NCI-H446 treated with DMSO at 0.1 percent for 48 hours (cell line): ENCODE measurements at regions not wholly inside any gene's neighbourhood (a gene's known extent, or its start where the extent isn't known, plus 50 kb on each side); places are given as distances from the start of the nearest gene placed in this dataset.

Source experiments
- DNase-seq: peaks from one replicate; lab custom pipeline; 2025; lab: John Stamatoyannopoulos, UW

DNA sequence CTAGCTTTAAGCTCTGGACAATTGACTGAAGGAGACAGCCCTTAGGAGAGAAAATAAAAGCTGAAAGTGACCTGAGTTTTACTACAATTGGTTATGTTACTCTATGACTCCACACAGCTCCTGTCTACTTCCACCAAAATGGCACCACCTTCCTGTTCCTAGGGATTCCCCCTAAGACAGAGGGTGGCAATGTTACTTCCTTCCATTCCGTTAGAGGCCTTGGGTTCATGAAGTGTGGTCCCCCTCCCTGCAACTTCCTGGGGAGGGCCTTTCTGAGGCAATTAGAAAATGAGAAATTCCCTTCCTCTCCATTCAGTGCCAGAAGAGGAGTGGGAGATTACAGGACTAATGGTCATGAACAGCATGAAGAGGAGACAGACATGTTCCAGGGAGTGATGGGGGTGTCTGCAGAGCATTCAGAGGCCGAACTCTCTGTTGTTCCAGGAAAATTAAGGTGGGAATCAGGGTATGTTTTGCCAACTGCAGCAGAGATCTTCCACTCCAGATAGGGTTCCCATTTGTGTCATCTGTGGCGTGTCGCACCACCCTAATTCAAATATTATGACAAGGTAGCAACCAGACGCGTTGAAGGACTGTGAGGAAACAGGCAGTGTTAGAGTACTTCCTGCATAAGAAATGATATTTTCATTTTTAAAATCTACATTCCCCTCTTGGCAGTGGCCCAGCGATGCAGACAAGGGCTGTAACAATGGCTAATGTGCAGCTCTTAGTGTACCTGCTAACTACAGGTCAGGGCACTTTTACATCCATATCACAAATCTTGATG lies 53.1 kb upstream of the TRIM67 start:
- no peak for DNase-seq

DNA sequence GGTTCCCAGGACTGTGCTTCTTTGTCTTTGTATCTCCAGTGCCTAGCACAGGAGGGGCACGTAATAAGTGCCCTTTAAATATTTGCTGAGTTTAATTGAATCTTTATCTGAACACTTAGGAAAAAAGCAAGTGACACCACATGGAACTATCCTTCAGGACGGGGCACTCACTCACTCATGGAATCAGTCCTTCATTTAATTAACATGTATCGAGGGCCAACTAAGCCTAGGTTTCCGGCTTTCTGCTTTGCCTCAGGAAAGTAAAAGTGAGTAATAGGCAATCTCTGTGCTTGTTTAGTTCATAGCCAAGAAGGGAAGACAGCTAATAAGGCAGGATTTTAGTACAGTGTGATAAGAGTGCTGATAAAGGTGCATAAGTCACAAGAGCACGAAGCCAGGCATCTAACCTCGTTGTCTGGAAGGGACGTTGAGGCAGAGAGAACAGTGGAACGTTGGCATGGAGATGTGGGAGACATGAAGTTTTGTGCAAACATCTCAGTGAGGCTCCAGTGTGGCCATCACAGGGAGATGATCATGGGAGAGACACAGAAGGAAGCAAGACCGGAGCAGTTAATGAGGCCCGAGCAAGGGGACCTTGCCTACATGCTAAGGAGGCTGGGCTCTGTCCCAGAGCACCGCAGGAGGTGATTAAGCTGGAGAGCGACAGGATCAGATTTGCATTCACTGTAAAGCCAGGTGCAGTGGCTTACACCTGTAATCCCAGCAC lies 54.1 kb upstream of the TRIM67 start:
- no peak for DNase-seq

DNA sequence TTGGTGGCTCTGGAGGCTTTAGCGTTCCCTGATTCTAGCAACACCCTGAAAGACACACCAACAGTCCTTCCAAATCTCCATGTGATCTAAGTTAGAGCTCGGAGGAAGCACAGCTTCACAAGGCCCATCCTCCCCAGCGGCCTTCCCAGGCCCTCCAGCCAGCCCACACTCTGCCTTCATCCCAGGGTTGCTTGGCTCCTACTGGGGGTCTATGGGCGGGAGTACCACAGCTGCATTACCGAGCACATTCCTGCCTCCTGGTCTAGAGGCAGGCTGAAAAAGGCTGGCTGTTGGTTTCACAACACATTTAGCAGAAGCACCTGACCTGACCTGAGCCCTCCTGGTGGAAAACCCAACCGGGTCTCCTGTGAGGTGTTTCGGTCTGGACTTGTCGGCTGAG lies 54.7 kb upstream of the TRIM67 start:
- DNase-seq, result no peak

DNA sequence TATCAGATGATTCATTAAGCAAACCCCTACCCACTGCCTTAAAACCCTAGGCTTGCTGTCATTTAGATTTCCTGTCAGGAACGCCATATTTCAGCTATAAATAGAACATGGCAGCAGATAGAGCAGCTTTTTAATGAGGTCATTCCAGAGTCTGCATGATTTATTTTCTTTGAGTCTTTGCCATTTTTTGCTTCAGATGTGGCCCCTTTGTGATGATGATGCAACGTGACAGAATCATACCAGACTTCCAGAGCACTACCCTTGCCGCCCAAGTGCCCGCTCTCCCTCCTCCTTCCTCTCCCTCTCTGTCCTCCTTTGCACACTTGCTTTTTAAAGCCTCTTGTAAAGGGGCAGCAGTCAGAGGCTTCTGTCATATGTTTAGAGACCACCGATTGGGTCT lies 55.5 kb upstream of the TRIM67 start:
- DNase-seq, result peak; percentile 69

DNA sequence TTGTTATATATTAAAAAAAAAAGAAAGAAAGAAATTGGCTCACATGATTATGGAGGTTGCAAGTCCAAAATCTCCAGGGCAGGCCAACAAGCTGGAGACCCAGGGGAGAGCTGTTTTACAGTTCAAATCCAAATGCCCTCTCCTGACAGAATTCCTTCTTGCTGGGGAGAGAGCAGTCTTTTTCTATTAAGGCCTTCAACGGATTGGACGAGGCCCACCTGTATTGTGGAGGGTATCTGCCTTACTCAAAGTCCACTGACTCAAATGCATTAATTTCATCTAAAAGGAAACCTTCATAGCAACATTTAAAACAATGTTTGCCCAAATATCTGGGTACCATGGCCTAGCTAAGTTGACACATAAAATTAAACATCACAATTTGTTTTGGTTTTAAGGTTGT lies 56.9 kb upstream of the TRIM67 start:
- no peak for DNase-seq

DNA sequence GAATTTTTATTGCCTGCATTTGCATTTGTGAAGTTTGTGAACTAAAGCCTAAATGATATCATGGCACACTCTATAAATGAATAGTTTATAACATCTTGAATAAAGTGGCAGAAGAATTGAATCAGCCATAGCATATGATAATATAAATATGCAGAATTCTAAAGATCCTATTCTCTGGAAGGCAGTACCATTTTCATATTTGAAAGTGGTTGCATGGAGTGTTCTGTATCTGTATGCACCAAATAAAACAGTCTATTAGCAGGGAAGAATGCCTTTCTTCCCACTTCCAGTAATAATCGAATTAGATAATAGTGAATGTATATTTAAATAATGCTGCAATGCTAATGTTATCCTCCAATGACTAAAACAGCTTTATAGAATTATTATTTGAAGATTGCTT lies 57.9 kb upstream of the TRIM67 start:
- DNase-seq, result no peak

DNA sequence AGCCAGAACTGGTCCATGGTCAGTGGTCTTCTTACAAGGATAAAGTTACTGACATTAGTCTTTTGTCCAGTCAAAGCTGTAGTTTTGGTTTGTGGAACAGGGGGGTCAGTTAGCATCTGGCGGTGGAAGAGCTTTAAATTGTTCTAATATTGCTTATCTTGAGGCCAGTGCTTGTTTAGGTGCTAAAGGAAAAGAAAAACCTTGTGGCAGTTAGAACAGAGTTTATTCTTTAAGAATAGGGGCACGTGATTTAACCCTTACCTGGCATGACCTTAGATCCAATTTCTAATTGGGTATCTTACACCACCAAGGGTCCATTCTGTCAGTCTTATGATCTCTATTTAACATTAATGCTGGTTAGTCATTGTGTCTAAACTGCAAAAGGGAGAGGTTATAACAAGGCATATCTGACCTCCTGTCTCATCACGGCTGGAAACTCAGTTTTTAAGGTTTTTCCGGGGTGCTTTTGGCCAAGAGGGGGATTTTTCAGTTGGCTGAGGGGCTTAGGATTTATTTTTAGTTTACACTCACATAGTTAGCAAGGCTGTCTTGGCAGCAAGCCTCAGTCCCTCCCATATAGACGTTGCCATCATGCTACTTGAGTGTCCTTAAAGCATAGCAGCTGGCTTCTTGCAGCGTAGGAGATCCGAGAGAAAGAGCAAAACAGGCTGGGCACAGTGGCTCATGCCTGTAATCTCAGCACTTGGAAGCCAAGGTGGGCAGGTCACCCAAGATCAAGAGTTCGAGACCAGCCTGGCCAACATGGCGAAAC lies 60.1 kb upstream of the FAM89A start:
- DNase-seq, result no peak

DNA sequence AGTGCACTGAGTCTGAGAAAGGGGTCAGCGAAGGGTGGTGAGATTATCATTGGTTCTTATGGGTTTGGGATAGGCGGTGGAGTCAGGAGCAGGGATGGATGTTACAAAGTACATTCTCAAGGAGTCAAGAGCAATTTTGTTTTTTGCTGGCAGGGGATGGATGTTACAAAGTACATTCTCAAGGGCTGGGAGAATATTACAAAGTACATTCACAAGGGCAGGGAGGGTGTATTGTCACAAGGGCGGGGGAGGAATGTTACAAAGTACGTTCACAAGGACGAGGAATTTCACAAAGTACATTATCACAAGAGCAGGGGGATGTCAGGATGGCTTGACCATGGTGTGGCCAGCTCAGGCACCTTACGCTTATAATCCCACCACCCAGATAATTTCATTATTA lies 59.3 kb upstream of the FAM89A start:
- no peak for DNase-seq

DNA sequence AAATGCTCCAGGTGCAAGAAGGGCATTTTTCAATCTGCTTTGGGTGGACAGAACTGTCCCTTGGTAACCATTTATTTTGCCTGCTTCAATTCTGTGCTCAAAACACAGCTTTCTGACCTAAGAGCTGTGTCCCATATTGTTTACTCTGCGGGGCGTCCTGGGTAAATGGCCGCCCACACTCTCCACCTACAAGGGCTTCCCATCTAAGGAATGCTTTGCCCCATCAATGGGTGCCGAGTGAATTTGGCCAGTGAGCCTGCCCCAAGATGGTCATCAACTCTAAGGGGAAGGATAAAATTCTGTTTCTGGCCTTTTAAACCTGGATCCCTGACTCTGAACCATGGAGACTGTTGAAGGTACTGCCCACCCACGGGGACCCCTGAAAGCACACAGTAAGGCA lies 55.5 kb upstream of the FAM89A start:
- no peak for DNase-seq

DNA sequence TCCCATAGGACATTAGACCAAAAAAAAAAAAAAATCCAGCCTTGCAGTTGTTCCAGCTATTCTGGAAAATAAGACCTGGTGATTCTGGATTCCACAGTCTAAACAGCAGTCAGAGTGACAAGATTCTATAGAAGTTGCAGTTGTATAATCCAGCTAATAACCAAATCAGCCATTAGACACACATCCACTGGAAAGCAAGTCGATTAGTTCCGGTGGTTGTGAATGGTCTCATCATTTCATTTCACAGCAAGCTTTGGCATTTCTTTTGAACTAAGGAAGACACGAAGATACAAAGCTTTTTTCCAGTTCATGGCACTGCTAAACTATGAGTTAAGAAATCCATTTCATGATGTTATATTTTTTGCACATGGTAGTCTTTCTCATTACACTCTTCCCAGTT lies 54.4 kb upstream of the FAM89A start:
- DNase-seq, result no peak

DNA sequence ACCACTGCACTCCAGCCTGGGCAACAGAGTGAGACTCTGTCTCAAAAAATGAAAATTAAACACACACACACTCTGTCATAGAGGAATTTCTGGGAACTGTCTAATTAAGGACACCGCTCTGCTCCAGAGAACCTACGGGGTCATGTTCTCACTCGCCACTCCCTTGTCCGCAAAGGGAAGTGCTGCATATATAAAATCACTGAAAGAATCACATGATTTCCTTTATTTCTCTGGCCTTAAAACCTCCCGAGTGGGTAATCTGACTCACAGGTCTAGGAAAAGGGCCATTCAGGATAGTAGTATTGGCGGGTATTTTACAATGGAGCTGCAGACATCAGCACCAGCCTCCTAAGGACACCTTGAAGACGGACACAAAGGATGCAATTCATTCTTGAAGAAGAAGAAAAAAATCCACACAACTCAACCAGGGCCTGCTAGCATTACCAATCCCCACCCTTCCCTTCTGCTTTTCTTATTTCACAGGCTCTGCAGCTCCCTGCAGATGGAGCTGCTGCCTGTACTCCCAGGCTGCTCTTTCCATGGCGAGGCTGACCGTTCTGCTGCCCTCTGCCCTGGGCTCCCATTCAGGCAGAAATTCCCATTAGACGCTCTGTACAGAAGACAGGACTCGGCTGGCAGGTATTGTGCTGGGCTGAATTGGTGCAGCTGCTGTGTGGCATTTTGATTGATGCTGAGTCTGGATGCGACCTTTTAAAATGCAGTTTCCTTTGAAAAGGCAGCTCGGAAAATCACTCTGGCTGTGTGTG lies 53.3 kb upstream of the FAM89A start:
- no peak for DNase-seq

DNA sequence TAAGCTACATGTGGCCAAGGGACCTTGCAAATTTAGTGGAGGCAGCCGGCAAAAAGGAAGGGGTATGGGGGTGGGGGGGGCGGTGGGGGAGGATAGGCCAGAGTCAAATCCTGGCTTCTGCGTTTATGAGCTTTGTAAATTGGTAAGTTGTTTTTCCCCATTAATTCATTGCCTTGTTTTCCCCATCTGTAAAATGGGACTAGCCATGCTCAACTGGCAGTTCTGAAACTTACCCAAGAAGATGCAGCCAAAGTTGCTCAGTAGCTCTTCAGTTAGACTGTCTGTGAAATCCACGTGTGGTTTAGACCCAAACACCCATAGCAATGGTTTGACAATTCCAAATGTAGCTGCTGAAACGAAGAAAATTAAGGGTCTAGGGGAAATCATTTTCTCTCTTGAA lies 52.3 kb upstream of the FAM89A start:
- no peak for DNase-seq

DNA sequence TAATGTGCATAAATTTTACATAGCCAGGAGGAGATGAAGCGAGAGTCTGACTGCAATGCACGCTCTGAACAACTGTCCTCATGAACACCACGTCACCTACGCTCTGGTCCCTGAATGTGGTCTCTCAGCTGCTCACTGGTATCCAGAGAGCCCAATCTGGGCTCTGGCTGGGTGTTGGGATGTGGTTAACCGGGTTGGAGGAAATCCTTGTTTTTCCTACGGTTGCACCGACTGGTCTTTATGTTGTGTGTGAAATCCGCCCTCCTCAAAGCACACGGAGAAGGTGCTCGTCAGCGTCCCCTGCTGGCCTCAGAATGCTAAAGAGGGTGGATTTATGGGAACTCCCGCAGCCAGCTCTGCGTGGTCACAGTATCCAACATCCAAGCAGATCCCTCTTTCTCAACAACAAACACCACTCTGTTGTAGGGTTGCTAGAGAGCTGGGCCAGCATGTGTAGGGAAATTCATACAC lies 51.8 kb upstream of the FAM89A start:
- DNase-seq, result no peak

DNA sequence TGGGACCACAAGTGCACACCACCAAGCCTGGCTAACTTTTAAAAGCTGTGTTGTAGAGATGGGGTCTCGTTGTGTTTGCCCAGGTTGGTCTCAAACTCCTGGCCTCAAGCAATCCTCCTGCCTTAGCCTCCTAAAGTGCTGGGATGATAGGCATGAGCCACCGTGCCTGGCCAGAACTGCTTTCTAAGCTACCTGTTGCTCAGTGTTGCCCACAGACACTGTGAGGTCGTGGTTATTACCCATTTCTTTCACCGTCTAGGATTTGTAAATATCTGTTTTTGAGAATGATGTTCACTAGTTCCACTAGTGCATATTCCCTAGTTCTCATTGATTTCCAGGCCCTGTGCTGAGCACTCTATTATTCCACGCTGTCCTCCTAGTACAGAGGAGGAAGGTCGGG lies 51.4 kb upstream of the FAM89A start:
- no peak for DNase-seq
